ENCODE measurements at regions not wholly inside any gene's neighbourhood (a gene's known extent, or its start where the extent isn't known, plus 50 kb on each side); places are given as distances from the start of the nearest gene placed in this dataset.

- TF ChIP-seq ZNF235 (CRISPR knock-in tag; IDR thresholded peaks at IDR 0.05; ENCODE audit: borderline replicate concordance) (no peak), TEAD3 (CRISPR knock-in tag; optimal IDR thresholded peaks at IDR 0.05; ENCODE audit: borderline replicate concordance) (peak; percentile 86), KLF11 (CRISPR knock-in tag; IDR thresholded peaks at IDR 0.05) (peak; percentile 27; the same call in 1 of the 2 replicates), SP4 (CRISPR knock-in tag; IDR thresholded peaks at IDR 0.05) (0 out of 2 replicates have a peak, but pooled peaks have one; percentile 37), ZNF629 (CRISPR knock-in tag; conservative IDR thresholded peaks at IDR 0.05) (peak; percentile 40; the same call in 1 of the 2 replicates), EEA1 (CRISPR knock-in tag; IDR thresholded peaks at IDR 0.05; ENCODE audit: borderline replicate concordance) (no peak), CEBPG (CRISPR knock-in tag; IDR thresholded peaks at IDR 0.05) (no peak), NCOR1 (IDR thresholded peaks at IDR 0.05; ENCODE audit: borderline replicate concordance, low read length) (no peak; the same call in 1 of the 2 replicates), ZNF432 (CRISPR knock-in tag; IDR thresholded peaks at IDR 0.05; ENCODE audit: borderline replicate concordance) (no peak), ZNF253 (CRISPR knock-in tag; IDR thresholded peaks at IDR 0.05; ENCODE audit: borderline replicate concordance) (no peak), ZNF275 (CRISPR knock-in tag; IDR thresholded peaks at IDR 0.05; ENCODE audit: borderline replicate concordance) (no peak), PAXIP1 (CRISPR knock-in tag; conservative IDR thresholded peaks at IDR 0.05) (peak; percentile 80), IRF2 (CRISPR knock-in tag; IDR thresholded peaks at IDR 0.05) (peak; percentile 43; the same call in 1 of the 2 replicates), ZNF292 (CRISPR knock-in tag; IDR thresholded peaks at IDR 0.05; ENCODE audit: borderline replicate concordance, low read depth) (peak; percentile 80; the same call in 1 of the 2 replicates), ZBTB26 (CRISPR knock-in tag; IDR thresholded peaks at IDR 0.05; ENCODE audit: borderline replicate concordance) (no peak), DMAP1 (CRISPR knock-in tag; IDR thresholded peaks at IDR 0.05) (peak; percentile 21; the same call in 1 of the 2 replicates), PHF5A (CRISPR knock-in tag; IDR thresholded peaks at IDR 0.05; ENCODE audit: low read depth, unreplicated experiment) (no peak), TOE1 (CRISPR knock-in tag; IDR thresholded peaks at IDR 0.05) (no peak), ZNF251 (CRISPR knock-in tag; IDR thresholded peaks at IDR 0.05) (no peak), ZKSCAN8 (CRISPR knock-in tag; IDR thresholded peaks at IDR 0.05; ENCODE audit: borderline replicate concordance) (peak; percentile 50; the same call in 1 of the 2 replicates), BCLAF1 (IDR thresholded peaks at IDR 0.05) (no peak)
Measured at GRCh38 chr6:87772597-87773530, 70.8 kb upstream of the AKIRIN2 start (continued).
